DOHH2 (cell line): ENCODE measurements at regions not wholly inside any gene's neighbourhood (a gene's known extent, or its start where the extent isn't known, plus 50 kb on each side); places are given as distances from the start of the nearest gene placed in this dataset.

Source experiments
- H3F3A ChIP-seq: fragments of 200-600 bp; sonication (generic), shearing (Covaris generic); 2 replicates; pipeline ENCODE4 v1.6.0; 2016; ENCODE audit warnings: antibody characterized with exemption, mild to moderate bottlenecking; ENCODE audit not compliant: control insufficient read depth, insufficient read depth
- H3K27ac ChIP-seq: fragments of 200-600 bp; sonication (generic); 2 replicates; pipeline ENCODE4 v1.5.1; 2014; ENCODE audit warnings: low read depth, mild to moderate bottlenecking, low read length, moderate library complexity
- H3K27me3 ChIP-seq: fragments of 200-600 bp; sonication (generic); 2 replicates; pipeline ENCODE4 v1.6.1; 2014; ENCODE audit warnings: mild to moderate bottlenecking, low read length, mixed read lengths; ENCODE audit not compliant: control insufficient read depth
- H3K36me3 ChIP-seq: fragments of 200-600 bp; sonication (generic); 2 replicates; pipeline ENCODE4 v1.6.1; 2014; ENCODE audit warnings: mild to moderate bottlenecking, low read length, moderate library complexity, mixed read lengths; ENCODE audit not compliant: control insufficient read depth
- H3K4me1 ChIP-seq: fragments of 200-600 bp; sonication (generic); 2 replicates; pipeline ENCODE4 v1.6.1; 2014; ENCODE audit warnings: mild to moderate bottlenecking, low read length, mixed read lengths; ENCODE audit not compliant: control insufficient read depth
- H3K4me2 ChIP-seq: fragments of 200-600 bp; sonication (generic); 2 replicates; pipeline ENCODE4 v1.6.0; 2014; ENCODE audit warnings: mild to moderate bottlenecking, low read length, moderate library complexity
- H3K4me3 ChIP-seq: fragments of 200-600 bp; sonication (generic); 2 replicates; pipeline ENCODE4 v1.5.1; 2014; ENCODE audit warnings: mild to moderate bottlenecking, low read length, mixed read lengths
- H3K79me2 ChIP-seq: fragments of 200-600 bp; sonication (generic); 2 replicates; pipeline ENCODE4 v1.6.1; 2014; ENCODE audit warnings: mild to moderate bottlenecking, low read length, mixed read lengths; ENCODE audit not compliant: control insufficient read depth
- H3K9me2 ChIP-seq: fragments of 200-600 bp; sonication (generic); replicated peaks from 2 replicates; pipeline ENCODE4 v1.6.1; 2014; ENCODE audit warnings: mild to moderate bottlenecking, low read length, mixed read lengths; ENCODE audit not compliant: control insufficient read depth
- H3K9me3 ChIP-seq: fragments of 200-600 bp; sonication (generic); 2 replicates; pipeline ENCODE4 v1.6.1; 2014; ENCODE audit warnings: antibody characterized with exemption, low read length, mixed read lengths; ENCODE audit not compliant: control insufficient read depth, insufficient read depth
- H4K20me1 ChIP-seq: fragments of 200-600 bp; sonication (generic); 2 replicates; pipeline ENCODE4 v1.6.0; 2014; ENCODE audit warnings: low read depth, mild to moderate bottlenecking, antibody characterized with exemption, low read length, moderate library complexity; ENCODE audit not compliant: control insufficient read depth, insufficient read depth
- EZH2phosphoT487 ChIP-seq: fragments of 200-600 bp; sonication (generic); IDR thresholded peaks from 2 replicates; pipeline ENCODE4 v1.6.1; 2017; ENCODE audit warnings: borderline replicate concordance, mild to moderate bottlenecking, antibody characterized with exemption, low read length, moderate library complexity, mixed read lengths
- TF ChIP-seq, protein P1 (sequence below): fragments of 200-600 bp; sonication (generic); IDR thresholded peaks from one replicate; pipeline ENCODE4 v1.5.1; 2014; ENCODE audit warnings: antibody characterized with exemption, mild to moderate bottlenecking, low read depth, low read length; ENCODE audit not compliant: poor library complexity, severe bottlenecking

DNA sequence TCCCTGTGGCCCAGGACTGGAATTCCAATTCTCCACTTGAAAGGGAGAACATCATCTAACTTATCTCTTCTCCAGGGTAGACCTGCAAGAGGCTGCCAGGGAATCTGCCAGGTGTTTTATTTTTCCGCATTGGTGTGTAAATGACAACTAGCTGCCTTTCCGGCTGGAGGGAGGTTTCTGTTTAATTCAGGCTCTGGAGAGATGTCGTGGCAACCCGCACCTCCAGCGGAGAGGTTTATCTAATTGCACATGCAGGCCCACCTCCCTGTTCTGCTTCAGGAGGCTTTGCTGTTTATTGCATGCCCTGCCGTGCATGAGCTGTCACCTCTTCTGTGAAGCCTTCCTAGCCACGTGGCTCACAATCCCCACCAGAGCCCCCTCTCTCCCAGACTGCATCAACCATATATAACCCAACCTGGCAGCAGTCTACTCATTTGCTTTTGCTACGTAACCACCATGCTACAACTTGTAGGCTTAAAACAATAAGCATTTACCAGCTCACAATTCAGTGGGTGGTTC is 151.6 kb downstream of the C1orf94 start:
- no peak for TF ChIP-seq EZH2phosphoT487
- TF ChIP-seq, protein P1, sequence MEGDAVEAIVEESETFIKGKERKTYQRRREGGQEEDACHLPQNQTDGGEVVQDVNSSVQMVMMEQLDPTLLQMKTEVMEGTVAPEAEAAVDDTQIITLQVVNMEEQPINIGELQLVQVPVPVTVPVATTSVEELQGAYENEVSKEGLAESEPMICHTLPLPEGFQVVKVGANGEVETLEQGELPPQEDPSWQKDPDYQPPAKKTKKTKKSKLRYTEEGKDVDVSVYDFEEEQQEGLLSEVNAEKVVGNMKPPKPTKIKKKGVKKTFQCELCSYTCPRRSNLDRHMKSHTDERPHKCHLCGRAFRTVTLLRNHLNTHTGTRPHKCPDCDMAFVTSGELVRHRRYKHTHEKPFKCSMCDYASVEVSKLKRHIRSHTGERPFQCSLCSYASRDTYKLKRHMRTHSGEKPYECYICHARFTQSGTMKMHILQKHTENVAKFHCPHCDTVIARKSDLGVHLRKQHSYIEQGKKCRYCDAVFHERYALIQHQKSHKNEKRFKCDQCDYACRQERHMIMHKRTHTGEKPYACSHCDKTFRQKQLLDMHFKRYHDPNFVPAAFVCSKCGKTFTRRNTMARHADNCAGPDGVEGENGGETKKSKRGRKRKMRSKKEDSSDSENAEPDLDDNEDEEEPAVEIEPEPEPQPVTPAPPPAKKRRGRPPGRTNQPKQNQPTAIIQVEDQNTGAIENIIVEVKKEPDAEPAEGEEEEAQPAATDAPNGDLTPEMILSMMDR, result no peak
- H3K4me2 ChIP-seq, result no peak overlapping the region
- H3K27ac ChIP-seq, result no peak overlapping the region
- no peaks in the 10 kb centered on the region for H4K20me1 ChIP-seq
- H3K27me3 ChIP-seq, result no peaks in the 10 kb centered on the region
- no peak overlapping the region for H3K4me3 ChIP-seq
- no peaks in the 10 kb centered on the region for H3K9me2 ChIP-seq
- H3K36me3 ChIP-seq, result no peaks in the 10 kb centered on the region
- no peaks in the 10 kb centered on the region for H3K9me3 ChIP-seq
- H3F3A ChIP-seq, result no peaks in the 10 kb centered on the region
- H3K4me1 ChIP-seq, result no peaks in the 10 kb centered on the region
- H3K79me2 ChIP-seq, result no peaks in the 10 kb centered on the region

DNA sequence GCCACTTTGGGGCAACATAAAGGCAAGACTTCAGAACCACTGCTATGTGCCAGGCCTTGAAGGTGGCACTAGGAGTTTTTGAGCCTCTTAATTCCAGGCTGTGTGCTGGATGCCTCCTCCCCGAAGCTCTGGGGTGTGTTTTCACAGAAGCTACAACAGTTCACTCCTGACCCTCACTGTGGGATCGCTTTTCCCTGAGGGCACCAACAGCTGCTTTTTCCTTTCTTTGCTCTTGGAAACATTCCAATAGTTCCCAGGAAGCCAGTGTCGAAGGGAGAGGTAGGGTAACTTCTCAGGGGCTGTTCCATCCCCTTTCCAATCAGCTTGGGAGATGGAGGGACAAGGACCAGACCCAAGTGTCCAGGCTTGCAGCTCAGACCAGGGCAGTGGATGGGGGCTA is 153.4 kb downstream of the C1orf94 start:
- no peaks in the 10 kb centered on the region for H3K36me3 ChIP-seq
- no peaks in the 10 kb centered on the region for H3K9me2 ChIP-seq
- H3K4me2 ChIP-seq, result no peak overlapping the region
- no peaks in the 10 kb centered on the region for H3K4me1 ChIP-seq
- no peaks in the 10 kb centered on the region for H3K9me3 ChIP-seq
- no peaks in the 10 kb centered on the region for H4K20me1 ChIP-seq
- no peaks in the 10 kb centered on the region for H3K27me3 ChIP-seq
- H3K27ac ChIP-seq, result no peak overlapping the region
- no peaks in the 10 kb centered on the region for H3F3A ChIP-seq
- no peak overlapping the region for H3K4me3 ChIP-seq
- H3K79me2 ChIP-seq, result no peaks in the 10 kb centered on the region
- no peak for TF ChIP-seq EZH2phosphoT487
- TF ChIP-seq, protein P1, result no peak

DNA sequence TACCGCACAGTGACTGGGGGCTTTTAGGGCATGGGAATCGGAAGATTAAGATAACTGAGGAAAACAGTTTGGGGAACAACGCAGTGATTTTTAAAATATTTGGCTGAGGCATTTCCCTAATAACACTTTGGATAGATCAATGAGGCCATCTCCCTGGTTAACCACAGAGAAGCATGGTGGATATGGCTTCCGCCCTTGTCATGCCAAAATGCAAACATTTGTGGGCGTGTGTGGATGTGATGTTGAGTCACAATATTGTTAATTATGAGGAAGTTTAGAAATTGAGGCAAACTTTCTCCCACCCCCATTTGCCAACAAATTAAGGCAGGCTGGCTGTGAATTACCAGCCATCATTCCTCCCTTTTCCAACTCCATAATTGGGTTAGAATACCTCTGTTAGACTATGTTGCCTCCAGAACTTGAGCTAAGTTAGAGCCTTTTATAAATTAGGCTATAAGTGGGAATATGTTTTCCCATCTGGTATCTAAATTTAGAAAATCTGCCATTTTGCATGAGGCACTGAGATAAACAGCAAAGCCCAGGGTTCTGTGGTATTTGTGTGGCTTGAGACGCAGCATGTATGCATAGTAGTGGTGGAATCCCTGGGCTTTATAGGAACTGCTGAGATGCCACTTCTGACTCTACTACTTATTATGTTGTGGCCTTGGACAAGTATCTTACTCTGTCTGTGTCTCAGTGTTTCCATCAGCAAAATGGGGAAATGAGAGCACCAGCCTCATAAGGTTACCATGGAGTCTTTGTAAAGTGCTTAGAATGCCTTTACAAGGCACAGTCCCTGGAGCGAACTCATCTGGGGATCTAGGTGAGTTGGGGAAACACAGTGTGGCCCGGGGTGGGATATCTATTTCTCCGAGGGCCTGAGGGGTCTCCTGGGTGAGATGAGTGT is 154.6 kb downstream of the C1orf94 start:
- H3K79me2 ChIP-seq, result no peaks in the 10 kb centered on the region
- no peaks in the 10 kb centered on the region for H4K20me1 ChIP-seq
- TF ChIP-seq, protein P1, result no peak
- no peak for TF ChIP-seq EZH2phosphoT487
- H3K27ac ChIP-seq, result no peak overlapping the region
- no peaks in the 10 kb centered on the region for H3K9me2 ChIP-seq
- H3F3A ChIP-seq, result no peaks in the 10 kb centered on the region
- H3K27me3 ChIP-seq, result no peaks in the 10 kb centered on the region
- H3K4me1 ChIP-seq, result no peaks in the 10 kb centered on the region
- H3K36me3 ChIP-seq, result no peaks in the 10 kb centered on the region
- no peak overlapping the region for H3K4me3 ChIP-seq
- no peak overlapping the region for H3K4me2 ChIP-seq
- no peaks in the 10 kb centered on the region for H3K9me3 ChIP-seq
